HCT116 (cell line): ENCODE measurements at regions not wholly inside any gene's neighbourhood (a gene's known extent, or its start where the extent isn't known, plus 50 kb on each side); places are given as distances from the start of the nearest gene placed in this dataset.

Experiments used
- ATAC-seq: fragments of 200-7000 bp; cut with Tn5 transposase; 2 replicates; pipeline ENCODE4 v1.9.1; 2020; ENCODE audit warnings: mild to moderate bottlenecking, moderate library complexity
- BruUV-seq: library from RNA; stranded (reverse); fragments of 400-500 nt; replicated peaks from 2 replicates; lab custom pipeline; 2021; lab: Mats Ljungman, UMichigan
- CTCF ChIA-PET: fragments of 300-600 bp; sonication (Branson Sonifier 250); formaldehyde crosslinking; loops from one replicate; lab custom pipeline; 2021; ENCODE audit warnings: antibody characterized with exemption; lab: Charles Lee
- POLR2A ChIA-PET: fragments of 300-600, 350-600 bp; sonication (Branson Sonifier 250); formaldehyde crosslinking; loops from one replicate; lab custom pipeline; 2021; ENCODE audit warnings: antibody characterized with exemption; lab: Charles Lee
- RAD21 ChIA-PET, 2 experiments: fragments of 300-600 bp; sonication (Branson Sonifier 250); formaldehyde crosslinking; loops; one replicate each; lab custom pipeline; 2023; ENCODE audit warnings: low total read pairs in 2 of 2; ENCODE audit not compliant: uncharacterized antibody in 2 of 2, unreplicated experiment in 2 of 2, low non-redundant PET in 1 of 2; lab: Charles Lee
- DNase-seq: peaks from one replicate; pipeline ENCODE4 v3.0.0-alpha.2; 2010; ENCODE audit warnings: low read depth, low spot score
- H2AFZ ChIP-seq: fragments of 200-600 bp; shearing (Covaris generic), sonication (generic); 2 replicates; pipeline ENCODE4 v1.6.1; 2017; ENCODE audit warnings: low read depth, mixed run types, mixed read lengths, antibody characterized with exemption, low read length; ENCODE audit not compliant: poor library complexity, severe bottlenecking
- H3K27ac ChIP-seq: 2 replicates; pipeline ENCODE4 v1.5.1; 2012; ENCODE audit warnings: low read depth, low read length
- H3K27me3 ChIP-seq: fragments of 200-600 bp; sonication (generic); 2 replicates; pipeline ENCODE4 v1.6.1; 2016; ENCODE audit warnings: mixed run types, low read length, mixed read lengths; ENCODE audit not compliant: insufficient read depth
- H3K36me3 ChIP-seq, 2 experiments: fragments of 200-500 bp in 1 of 2; fragments of 200-600 bp in 1 of 2; sonication (Bioruptor generic) in 1 of 2; sonication (generic) in 1 of 2; 2 replicates each; pipeline versions ENCODE4 v1.5.1 to v1.6.1; 2014 to 2016; ENCODE audit warnings: low read length in 2 of 2, inconsistent platforms in 1 of 2, mixed read lengths in 1 of 2, mixed run types in 1 of 2; ENCODE audit not compliant: insufficient read depth in 2 of 2, control insufficient read depth in 1 of 2
- H3K4me1 ChIP-seq, 2 experiments: fragments of 200-600 bp in 1 of 2; sonication (generic) in 1 of 2; 2 replicates each; pipeline versions ENCODE4 v1.5.1 to v1.6.1; 2012 to 2017; ENCODE audit warnings: low read length in 2 of 2, inconsistent platforms in 1 of 2, mild to moderate bottlenecking in 1 of 2, mixed read lengths in 1 of 2, mixed run types in 1 of 2, moderate library complexity in 1 of 2; ENCODE audit not compliant: insufficient read depth in 2 of 2, control insufficient read depth in 1 of 2
- H3K4me2 ChIP-seq: fragments of 200-600 bp; sonication (generic); 2 replicates; pipeline ENCODE4 v1.6.1; 2017; ENCODE audit warnings: mixed run types, low read length, mixed read lengths
- H3K4me3 ChIP-seq, 2 experiments: fragments of 200-600 bp in 1 of 2; sonication (generic) in 1 of 2; replicated peaks in 1 of 2; 2 replicates each; pipeline ENCODE4 v1.5.1; 2011 to 2016; ENCODE audit warnings: low read length in 2 of 2, control low read depth in 1 of 2, low read depth in 1 of 2, mild to moderate bottlenecking in 1 of 2, mixed read lengths in 1 of 2, mixed run types in 1 of 2
- H3K79me2 ChIP-seq: fragments of 200-600 bp; sonication (generic); 2 replicates; pipeline ENCODE4 v1.6.1; 2017; ENCODE audit warnings: mild to moderate bottlenecking, mixed run types, low read length, moderate library complexity, mixed read lengths; ENCODE audit not compliant: insufficient read depth
- H3K9ac ChIP-seq: fragments of 200-600 bp; sonication (generic); 2 replicates; pipeline ENCODE4 v1.6.1; 2016; ENCODE audit warnings: low read length, mixed read lengths
- H3K9me2 ChIP-seq: fragments of 200-600 bp; sonication (generic), shearing (Covaris generic); 2 replicates; pipeline ENCODE4 v1.6.1; 2017; ENCODE audit warnings: mixed run types, mild to moderate bottlenecking, moderate library complexity; ENCODE audit not compliant: insufficient read depth
- H3K9me3 ChIP-seq, 2 experiments: fragments of 200-500 bp in 1 of 2; fragments of 200-600 bp in 1 of 2; sonication (Bioruptor generic) in 1 of 2; sonication (generic) in 1 of 2; 2 replicates each; pipeline ENCODE4 v1.6.1; 2014 to 2017; ENCODE audit warnings: low read length in 2 of 2, mixed read lengths in 2 of 2, inconsistent platforms in 1 of 2, low read depth in 1 of 2, mild to moderate bottlenecking in 1 of 2, mixed run types in 1 of 2, moderate library complexity in 1 of 2; ENCODE audit not compliant: control insufficient read depth in 1 of 2, insufficient read depth in 1 of 2
- H4K20me1 ChIP-seq: fragments of 200-600 bp; sonication (generic), shearing (Covaris generic); 2 replicates; pipeline ENCODE4 v1.6.1; 2017; ENCODE audit warnings: mixed run types, mild to moderate bottlenecking, moderate library complexity; ENCODE audit not compliant: insufficient read depth
- ATF3 ChIP-seq: IDR thresholded peaks from 2 replicates; pipeline ENCODE4 v1.6.1; 2012
- CBX3 ChIP-seq: IDR thresholded peaks from 2 replicates; pipeline ENCODE4 v1.6.1; 2012; ENCODE audit warnings: low read depth
- CEBPB ChIP-seq: IDR thresholded peaks from 2 replicates; pipeline ENCODE4 v1.6.1; 2012; ENCODE audit warnings: low read depth
- ELF1 ChIP-seq: IDR thresholded peaks from 2 replicates; pipeline ENCODE4 v1.6.1; 2012; ENCODE audit warnings: low read depth, borderline replicate concordance
- EZH2 ChIP-seq: fragments of 200-600 bp; sonication (generic); IDR thresholded peaks from 2 replicates; pipeline ENCODE4 v1.6.1; 2017; ENCODE audit warnings: antibody characterized with exemption, mixed run types
- FOSL1 ChIP-seq: IDR thresholded peaks from 2 replicates; pipeline ENCODE4 v1.6.1; 2012; ENCODE audit warnings: low read depth
- MAX ChIP-seq: IDR thresholded peaks from 2 replicates; pipeline ENCODE4 v1.6.1; 2012
- POLR2A ChIP-seq: IDR thresholded peaks from 2 replicates; pipeline ENCODE4 v1.7.0; 2011; ENCODE audit warnings: borderline replicate concordance; ENCODE audit not compliant: insufficient read depth, insufficient read length; ENCODE audit errors: extremely low read depth
- POLR2AphosphoS5 ChIP-seq: IDR thresholded peaks from 2 replicates; pipeline ENCODE4 v1.6.1; 2011; ENCODE audit warnings: mild to moderate bottlenecking, low read depth, low read length, moderate library complexity
- RAD21 ChIP-seq: IDR thresholded peaks from 2 replicates; pipeline ENCODE4 v1.6.1; 2012; ENCODE audit warnings: low read depth, mild to moderate bottlenecking
- SIN3A ChIP-seq: IDR thresholded peaks from 2 replicates; pipeline ENCODE4 v1.6.1; 2012; ENCODE audit warnings: low read depth
- YY1 ChIP-seq: IDR thresholded peaks from 2 replicates; pipeline ENCODE4 v1.6.1; 2011; ENCODE audit warnings: low read length, low read depth, moderate library complexity, mild to moderate bottlenecking; ENCODE audit not compliant: insufficient replicate concordance; ENCODE audit errors: extremely low read depth
- ZBTB33 ChIP-seq: IDR thresholded peaks from 2 replicates; pipeline ENCODE4 v1.6.1; 2011; ENCODE audit warnings: mild to moderate bottlenecking, low read length, moderate library complexity; ENCODE audit not compliant: insufficient replicate concordance; ENCODE audit errors: extremely low read depth
- intact Hi-C: fragments of 100-400 bp; cut with micrococcal nuclease; formaldehyde crosslinking; loops from 2 replicates; pipeline ENCODE4 v1.10.0; 2022
- TF ChIP-seq, protein P1 (sequence below): IDR thresholded peaks from 2 replicates; pipeline ENCODE4 v1.6.1; 2012; ENCODE audit warnings: low read depth
- TF ChIP-seq, protein P2 (sequence below), 3 experiments: fragments of 200-600 bp in 1 of 3; sonication (generic) in 1 of 3; IDR thresholded peaks in 2 of 3; conservative IDR thresholded peaks in 1 of 3; 2 replicates each; pipeline ENCODE4 v1.5.1; 2012 to 2017; ENCODE audit warnings: low read depth in 2 of 3, low read length in 2 of 3, antibody characterized with exemption in 1 of 3, borderline replicate concordance in 1 of 3, control low read depth in 1 of 3, mild to moderate bottlenecking in 1 of 3, mixed read lengths in 1 of 3, mixed run types in 1 of 3, moderate library complexity in 1 of 3; ENCODE audit not compliant: insufficient read depth in 1 of 3

- Histone ChIP-seq H3K4me1 (peaks cover 0 to 9% of the 10 kb centered on the region in 2 experiments; a peak in 1 of 4 replicates), H3K9me2 (no peaks in the 10 kb centered on the region), H3K4me2 (no peak overlapping the region), H3K36me3 (no peaks in the 10 kb centered on the region), H3K9me3 (no peaks in the 10 kb centered on the region), H3K27me3 (no peaks in the 10 kb centered on the region), H3K27ac (no peak overlapping the region), H2AFZ (no peak overlapping the region), H3K4me3 (no peak overlapping the region), H4K20me1 (no peaks in the 10 kb centered on the region), H3K79me2 (no peaks in the 10 kb centered on the region), H3K9ac (no peak overlapping the region)
- no peak for ATAC-seq
- ChIA-PET RAD21 (no interaction called here), POLR2A (interaction anchor here (0.6 kb wide), 1 partner anchor 668 kb away, joined by 3 read pairs; no protein-coding TSS in a partner anchor), CTCF (interaction anchor here (0.7 kb wide), 1 partner anchor 9 kb away, joined by 3 read pairs; no protein-coding TSS in a partner anchor)
- intact Hi-C loops: no loop called here
- no peak for TF ChIP-seq POLR2AphosphoS5
- TF ChIP-seq ZBTB33: no peak
- no peak for TF ChIP-seq MAX
- no peak for TF ChIP-seq EZH2
- no peak for TF ChIP-seq RAD21
- TF ChIP-seq, protein P1, sequence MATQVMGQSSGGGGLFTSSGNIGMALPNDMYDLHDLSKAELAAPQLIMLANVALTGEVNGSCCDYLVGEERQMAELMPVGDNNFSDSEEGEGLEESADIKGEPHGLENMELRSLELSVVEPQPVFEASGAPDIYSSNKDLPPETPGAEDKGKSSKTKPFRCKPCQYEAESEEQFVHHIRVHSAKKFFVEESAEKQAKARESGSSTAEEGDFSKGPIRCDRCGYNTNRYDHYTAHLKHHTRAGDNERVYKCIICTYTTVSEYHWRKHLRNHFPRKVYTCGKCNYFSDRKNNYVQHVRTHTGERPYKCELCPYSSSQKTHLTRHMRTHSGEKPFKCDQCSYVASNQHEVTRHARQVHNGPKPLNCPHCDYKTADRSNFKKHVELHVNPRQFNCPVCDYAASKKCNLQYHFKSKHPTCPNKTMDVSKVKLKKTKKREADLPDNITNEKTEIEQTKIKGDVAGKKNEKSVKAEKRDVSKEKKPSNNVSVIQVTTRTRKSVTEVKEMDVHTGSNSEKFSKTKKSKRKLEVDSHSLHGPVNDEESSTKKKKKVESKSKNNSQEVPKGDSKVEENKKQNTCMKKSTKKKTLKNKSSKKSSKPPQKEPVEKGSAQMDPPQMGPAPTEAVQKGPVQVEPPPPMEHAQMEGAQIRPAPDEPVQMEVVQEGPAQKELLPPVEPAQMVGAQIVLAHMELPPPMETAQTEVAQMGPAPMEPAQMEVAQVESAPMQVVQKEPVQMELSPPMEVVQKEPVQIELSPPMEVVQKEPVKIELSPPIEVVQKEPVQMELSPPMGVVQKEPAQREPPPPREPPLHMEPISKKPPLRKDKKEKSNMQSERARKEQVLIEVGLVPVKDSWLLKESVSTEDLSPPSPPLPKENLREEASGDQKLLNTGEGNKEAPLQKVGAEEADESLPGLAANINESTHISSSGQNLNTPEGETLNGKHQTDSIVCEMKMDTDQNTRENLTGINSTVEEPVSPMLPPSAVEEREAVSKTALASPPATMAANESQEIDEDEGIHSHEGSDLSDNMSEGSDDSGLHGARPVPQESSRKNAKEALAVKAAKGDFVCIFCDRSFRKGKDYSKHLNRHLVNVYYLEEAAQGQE: no peak
- no peak for TF ChIP-seq POLR2A
- TF ChIP-seq CEBPB: no peak
- TF ChIP-seq ELF1: no peak
- TF ChIP-seq ATF3: no peak
- TF ChIP-seq FOSL1: no peak
- no peak for TF ChIP-seq YY1
- no peak for TF ChIP-seq CBX3
- TF ChIP-seq, protein P2, sequence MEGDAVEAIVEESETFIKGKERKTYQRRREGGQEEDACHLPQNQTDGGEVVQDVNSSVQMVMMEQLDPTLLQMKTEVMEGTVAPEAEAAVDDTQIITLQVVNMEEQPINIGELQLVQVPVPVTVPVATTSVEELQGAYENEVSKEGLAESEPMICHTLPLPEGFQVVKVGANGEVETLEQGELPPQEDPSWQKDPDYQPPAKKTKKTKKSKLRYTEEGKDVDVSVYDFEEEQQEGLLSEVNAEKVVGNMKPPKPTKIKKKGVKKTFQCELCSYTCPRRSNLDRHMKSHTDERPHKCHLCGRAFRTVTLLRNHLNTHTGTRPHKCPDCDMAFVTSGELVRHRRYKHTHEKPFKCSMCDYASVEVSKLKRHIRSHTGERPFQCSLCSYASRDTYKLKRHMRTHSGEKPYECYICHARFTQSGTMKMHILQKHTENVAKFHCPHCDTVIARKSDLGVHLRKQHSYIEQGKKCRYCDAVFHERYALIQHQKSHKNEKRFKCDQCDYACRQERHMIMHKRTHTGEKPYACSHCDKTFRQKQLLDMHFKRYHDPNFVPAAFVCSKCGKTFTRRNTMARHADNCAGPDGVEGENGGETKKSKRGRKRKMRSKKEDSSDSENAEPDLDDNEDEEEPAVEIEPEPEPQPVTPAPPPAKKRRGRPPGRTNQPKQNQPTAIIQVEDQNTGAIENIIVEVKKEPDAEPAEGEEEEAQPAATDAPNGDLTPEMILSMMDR (IDR thresholded peaks at IDR 0.05 in 2 of 3, conservative IDR thresholded peaks at IDR 0.05 in 1 of 3; ENCODE audit: borderline replicate concordance in 1 of 3, insufficient read depth in 1 of 3, low read depth in 2 of 3, low read length in 2 of 3): no peak
- TF ChIP-seq SIN3A: no peak
- no peak for DNase-seq
- BruUV-seq: no TSS peak
These were observed 140.1 kb upstream of the CFAP20DC start for GRCh38 chr3:59189939-59190338.
